ENCODE measurements at regions not wholly inside any gene's neighbourhood (a gene's known extent, or its start where the extent isn't known, plus 50 kb on each side); places are given as distances from the start of the nearest gene placed in this dataset.

DNA sequence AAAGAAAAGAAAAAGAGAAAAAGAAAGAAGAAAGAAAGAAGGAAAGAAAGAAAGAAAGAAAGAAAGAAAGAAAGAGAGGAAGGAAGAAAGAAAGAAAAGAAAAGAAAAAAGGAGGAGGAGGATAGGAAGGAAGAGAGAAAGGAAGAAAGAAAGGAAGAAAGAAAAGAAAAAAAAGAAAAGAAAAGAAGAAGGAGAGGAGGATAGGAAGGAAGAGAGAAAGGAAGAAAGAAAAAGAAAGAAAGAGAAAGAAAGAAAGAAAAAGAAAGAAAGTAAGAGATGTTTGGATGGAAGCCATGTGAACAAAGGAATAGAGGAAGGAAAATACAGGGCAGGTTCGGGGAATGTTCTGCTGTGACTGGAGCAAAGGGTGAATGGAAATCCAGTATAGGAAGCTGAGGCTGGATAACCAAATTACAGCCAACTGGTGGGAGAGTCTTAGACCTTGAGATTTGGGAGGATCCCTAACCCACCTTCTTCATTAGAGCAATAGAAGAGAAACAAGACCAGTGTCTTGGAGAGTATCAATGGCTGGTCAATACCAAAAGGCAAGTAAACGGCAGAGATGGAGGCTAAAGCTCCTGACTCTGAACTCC, 94.9 kb downstream of the RASSF10 start:
- TF ChIP-seq, protein P1, sequence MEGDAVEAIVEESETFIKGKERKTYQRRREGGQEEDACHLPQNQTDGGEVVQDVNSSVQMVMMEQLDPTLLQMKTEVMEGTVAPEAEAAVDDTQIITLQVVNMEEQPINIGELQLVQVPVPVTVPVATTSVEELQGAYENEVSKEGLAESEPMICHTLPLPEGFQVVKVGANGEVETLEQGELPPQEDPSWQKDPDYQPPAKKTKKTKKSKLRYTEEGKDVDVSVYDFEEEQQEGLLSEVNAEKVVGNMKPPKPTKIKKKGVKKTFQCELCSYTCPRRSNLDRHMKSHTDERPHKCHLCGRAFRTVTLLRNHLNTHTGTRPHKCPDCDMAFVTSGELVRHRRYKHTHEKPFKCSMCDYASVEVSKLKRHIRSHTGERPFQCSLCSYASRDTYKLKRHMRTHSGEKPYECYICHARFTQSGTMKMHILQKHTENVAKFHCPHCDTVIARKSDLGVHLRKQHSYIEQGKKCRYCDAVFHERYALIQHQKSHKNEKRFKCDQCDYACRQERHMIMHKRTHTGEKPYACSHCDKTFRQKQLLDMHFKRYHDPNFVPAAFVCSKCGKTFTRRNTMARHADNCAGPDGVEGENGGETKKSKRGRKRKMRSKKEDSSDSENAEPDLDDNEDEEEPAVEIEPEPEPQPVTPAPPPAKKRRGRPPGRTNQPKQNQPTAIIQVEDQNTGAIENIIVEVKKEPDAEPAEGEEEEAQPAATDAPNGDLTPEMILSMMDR (IDR thresholded peaks at IDR 0.05) = no peak
- no peak for TF ChIP-seq POLR2AphosphoS5 (IDR thresholded peaks at IDR 0.05; ENCODE audit: low read depth, low read length)
- TF ChIP-seq TCF7L2 (IDR thresholded peaks at IDR 0.05; ENCODE audit: low read depth, low read length) = no peak
- no peak for TF ChIP-seq SIN3A (IDR thresholded peaks at IDR 0.05; ENCODE audit: borderline replicate concordance, insufficient read depth, low read depth, low read length)
- TF ChIP-seq, protein P2, sequence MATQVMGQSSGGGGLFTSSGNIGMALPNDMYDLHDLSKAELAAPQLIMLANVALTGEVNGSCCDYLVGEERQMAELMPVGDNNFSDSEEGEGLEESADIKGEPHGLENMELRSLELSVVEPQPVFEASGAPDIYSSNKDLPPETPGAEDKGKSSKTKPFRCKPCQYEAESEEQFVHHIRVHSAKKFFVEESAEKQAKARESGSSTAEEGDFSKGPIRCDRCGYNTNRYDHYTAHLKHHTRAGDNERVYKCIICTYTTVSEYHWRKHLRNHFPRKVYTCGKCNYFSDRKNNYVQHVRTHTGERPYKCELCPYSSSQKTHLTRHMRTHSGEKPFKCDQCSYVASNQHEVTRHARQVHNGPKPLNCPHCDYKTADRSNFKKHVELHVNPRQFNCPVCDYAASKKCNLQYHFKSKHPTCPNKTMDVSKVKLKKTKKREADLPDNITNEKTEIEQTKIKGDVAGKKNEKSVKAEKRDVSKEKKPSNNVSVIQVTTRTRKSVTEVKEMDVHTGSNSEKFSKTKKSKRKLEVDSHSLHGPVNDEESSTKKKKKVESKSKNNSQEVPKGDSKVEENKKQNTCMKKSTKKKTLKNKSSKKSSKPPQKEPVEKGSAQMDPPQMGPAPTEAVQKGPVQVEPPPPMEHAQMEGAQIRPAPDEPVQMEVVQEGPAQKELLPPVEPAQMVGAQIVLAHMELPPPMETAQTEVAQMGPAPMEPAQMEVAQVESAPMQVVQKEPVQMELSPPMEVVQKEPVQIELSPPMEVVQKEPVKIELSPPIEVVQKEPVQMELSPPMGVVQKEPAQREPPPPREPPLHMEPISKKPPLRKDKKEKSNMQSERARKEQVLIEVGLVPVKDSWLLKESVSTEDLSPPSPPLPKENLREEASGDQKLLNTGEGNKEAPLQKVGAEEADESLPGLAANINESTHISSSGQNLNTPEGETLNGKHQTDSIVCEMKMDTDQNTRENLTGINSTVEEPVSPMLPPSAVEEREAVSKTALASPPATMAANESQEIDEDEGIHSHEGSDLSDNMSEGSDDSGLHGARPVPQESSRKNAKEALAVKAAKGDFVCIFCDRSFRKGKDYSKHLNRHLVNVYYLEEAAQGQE (IDR thresholded peaks at IDR 0.05; ENCODE audit: insufficient read depth in 1 of 2, low read depth in 2 of 2, low read length in 1 of 2) = no peak

Measured in Panc1 (cell line).